GM21526 (cell line): ENCODE measurements at regions not wholly inside any gene's neighbourhood (a gene's known extent, or its start where the extent isn't known, plus 50 kb on each side); places are given as distances from the start of the nearest gene placed in this dataset.
"Not testable (repeated sequence)": the region's sequence is repeated elsewhere in the genome, so short reads cannot be mapped to it uniquely, and the experiment has no call there.

Source experiments
- ATAC-seq: cut with Tn5 transposase; IDR thresholded peaks from one replicate; pipeline ENCODE4 v1.9.1; 2021; ENCODE audit warnings: moderate library complexity; ENCODE audit not compliant: unreplicated experiment, low FRiP score

DNA sequence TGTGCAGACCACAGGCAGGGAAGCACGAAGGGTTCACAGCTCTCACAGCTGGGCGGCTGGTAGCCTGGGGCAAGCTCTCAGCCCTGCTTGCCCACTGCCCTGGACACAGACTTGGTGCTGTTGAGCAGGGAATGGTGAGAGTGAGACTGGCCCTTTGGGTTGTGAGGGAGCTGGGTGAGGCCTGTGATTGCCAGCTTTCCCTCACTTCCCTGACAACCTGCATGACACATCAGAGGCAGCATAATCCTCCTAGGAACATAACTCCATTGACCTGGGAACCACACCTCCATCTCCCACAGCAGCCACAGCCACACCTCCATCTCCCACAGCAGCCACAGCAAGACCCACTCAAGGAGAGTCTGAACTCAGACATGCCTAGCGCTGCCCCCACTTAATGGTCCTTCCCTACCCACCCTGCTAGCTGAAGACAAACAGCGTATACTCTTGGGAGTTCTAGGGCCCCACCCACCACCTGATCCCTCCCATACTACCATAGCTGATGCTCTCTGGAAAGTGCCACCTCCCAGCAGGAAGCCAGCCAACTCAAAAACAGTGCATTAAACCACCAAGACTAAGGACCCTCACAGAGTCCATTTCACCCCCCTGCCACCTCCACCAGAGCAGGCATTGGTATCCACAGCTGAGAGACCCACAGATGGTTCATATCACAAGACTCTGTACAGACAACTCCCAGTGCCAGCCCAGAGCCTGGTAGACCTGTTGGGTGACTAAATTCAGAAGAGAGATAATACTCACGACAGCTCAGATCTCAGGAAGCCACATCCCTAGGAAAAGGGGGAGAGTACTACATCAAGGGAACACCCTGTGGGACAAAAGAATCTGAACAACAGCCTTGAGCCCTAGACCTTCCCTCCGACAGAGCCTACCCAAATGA lies 60.2 kb upstream of the PRSS3 start:
- ATAC-seq = not testable (repeated sequence)

DNA sequence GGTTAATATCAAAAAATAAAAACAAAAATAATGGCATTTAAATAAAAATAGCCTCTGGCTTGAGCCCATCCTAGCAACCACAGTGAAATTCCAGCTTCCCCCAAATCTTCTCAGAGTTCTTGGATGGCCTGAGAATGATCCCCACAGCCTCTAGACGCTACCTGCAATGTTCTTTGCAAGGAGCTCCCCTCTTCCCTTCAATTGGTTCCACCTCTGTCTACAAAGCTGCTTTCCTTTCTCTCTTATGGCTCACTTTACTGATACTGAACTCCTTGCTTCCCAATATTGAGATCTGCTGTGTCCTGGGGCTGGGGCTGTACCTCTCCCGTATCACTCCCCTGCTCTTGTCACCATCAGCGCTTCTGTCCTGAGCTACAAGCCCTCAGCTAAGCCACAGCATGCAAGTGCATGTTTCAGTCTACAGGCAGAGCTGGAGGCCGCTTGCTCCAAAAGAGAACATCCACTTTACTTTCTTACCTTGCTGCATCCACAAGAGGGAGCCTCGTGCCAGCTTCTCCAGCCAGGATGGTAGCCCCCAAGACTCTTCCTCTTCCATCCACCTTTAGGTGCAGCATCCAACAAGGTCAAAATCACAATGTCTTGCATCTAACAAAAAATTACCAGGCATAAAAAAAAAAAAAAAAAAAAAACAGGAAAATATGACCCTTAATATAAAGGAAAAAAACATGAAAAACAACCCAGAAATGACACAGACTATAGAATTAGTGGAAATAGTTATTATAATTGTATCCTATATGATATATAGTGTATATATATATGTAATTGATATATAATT lies 57.4 kb upstream of the PRSS3 start:
- no peak for ATAC-seq

DNA sequence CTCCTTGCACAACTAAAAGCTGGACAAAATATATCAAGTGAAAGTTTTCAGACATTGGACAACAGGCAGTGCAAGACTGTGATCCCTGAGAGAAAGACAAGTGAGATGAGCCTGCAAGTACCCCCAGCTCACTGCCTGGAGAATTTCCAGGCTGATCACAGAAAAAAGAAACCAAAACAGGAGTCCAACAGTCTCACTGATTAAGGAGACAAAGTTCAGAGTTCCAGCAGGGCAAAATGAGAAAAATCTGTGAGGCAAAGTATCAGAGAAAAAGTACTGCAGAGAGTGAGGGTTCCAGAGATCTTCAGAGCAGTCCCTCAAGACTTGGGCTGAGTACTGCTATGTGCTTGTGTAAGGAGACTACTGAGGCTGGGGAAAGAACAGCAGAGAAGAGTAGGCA lies 56.0 kb upstream of the PRSS3 start:
- ATAC-seq = no peak

DNA sequence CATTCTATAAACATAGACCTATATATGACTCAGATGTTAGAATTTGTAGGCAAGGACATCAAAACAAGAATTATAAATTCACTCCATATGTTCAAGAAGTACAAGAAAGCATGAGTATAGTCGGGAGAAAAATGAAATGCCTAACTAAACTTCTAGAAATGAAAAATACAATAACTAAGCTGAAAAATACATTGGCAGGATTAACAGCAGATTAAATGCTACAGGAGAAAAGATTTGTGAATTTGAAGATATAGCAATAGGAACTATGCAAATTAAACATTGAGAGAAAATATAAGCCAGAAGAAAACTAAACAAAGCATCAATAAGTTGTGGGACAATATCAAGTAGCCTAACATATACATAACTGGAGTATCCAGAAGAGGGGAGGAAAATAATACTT lies 55.3 kb upstream of the PRSS3 start:
- no peak for ATAC-seq

- not testable (repeated sequence) for ATAC-seq
Measured at GRCh38 chr9:33740958-33741357, 54.4 kb upstream of the PRSS3 start.

GRCh38 chr9:33742051-33742450 lies 53.3 kb upstream of the PRSS3 start:
- no peak for ATAC-seq

DNA sequence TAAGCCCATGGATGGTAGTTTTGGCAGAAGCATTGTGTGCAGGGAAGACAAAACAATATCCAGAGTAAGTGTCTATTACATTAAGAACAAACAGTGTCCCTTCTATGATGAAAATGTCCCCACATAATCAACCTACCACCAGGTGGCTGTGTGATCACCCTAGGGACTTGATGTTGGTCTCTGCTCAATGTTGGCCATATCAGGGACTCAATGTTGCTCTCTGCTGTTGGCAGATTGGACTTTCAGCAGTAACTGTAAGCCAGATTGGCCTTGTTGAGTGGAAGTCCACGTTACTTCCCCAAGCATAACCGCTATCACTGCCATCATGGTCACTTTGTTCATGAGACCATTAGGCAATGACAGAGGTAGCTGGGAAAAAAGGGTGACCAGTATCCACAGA lies 52.8 kb upstream of the PRSS3 start:
- ATAC-seq = no peak
